ENCODE measurements at regions not wholly inside any gene's neighbourhood (a gene's known extent, or its start where the extent isn't known, plus 50 kb on each side); places are given as distances from the start of the nearest gene placed in this dataset.

GRCh38 chr14:98368221-98368620 is 903.8 kb downstream of the BCL11B start:
- DNase-seq: no peak

GRCh38 chr14:98368916-98369315 is 903.1 kb downstream of the BCL11B start:
- no peak for DNase-seq

GRCh38 chr14:98369344-98369743 is 902.7 kb downstream of the BCL11B start:
- DNase-seq: no peak

- DNase-seq: no peak
Measured at GRCh38 chr14:98370352-98370751, 901.6 kb downstream of the BCL11B start.

GRCh38 chr14:98371141-98371540 is 900.9 kb downstream of the BCL11B start:
- no peak for DNase-seq

GRCh38 chr14:98374136-98374535 is 897.9 kb downstream of the BCL11B start:
- DNase-seq: no peak

- no peak for DNase-seq
Measured at GRCh38 chr14:98375566-98375965, 896.4 kb downstream of the BCL11B start.

GRCh38 chr14:98379830-98380229 is 892.2 kb downstream of the BCL11B start:
- DNase-seq: no peak

GRCh38 chr14:98382662-98383061 is 889.3 kb downstream of the BCL11B start:
- DNase-seq: no peak

GRCh38 chr14:98385851-98386250 is 886.1 kb downstream of the BCL11B start:
- DNase-seq: no peak

- no peak for DNase-seq
Measured at GRCh38 chr14:98391061-98391460, 880.9 kb downstream of the BCL11B start.

GRCh38 chr14:98393527-98393926 is 878.5 kb downstream of the BCL11B start:
- no peak for DNase-seq

- no peak for DNase-seq
Measured at GRCh38 chr14:98404811-98405210, 867.2 kb downstream of the BCL11B start.

GRCh38 chr14:98408024-98408555 is 863.9 kb downstream of the BCL11B start:
- no peak for DNase-seq

GRCh38 chr14:98408713-98409112 is 863.3 kb downstream of the BCL11B start:
- DNase-seq: no peak

GRCh38 chr14:98411154-98411553 is 860.8 kb downstream of the BCL11B start:
- DNase-seq: no peak

GRCh38 chr14:98412431-98412830 is 859.6 kb downstream of the BCL11B start:
- DNase-seq: no peak

- DNase-seq: no peak
Measured at GRCh38 chr14:98415766-98416165, 856.2 kb downstream of the BCL11B start.

- DNase-seq: no peak
Measured at GRCh38 chr14:98417001-98417400, 855.0 kb downstream of the BCL11B start.

- DNase-seq: no peak
Measured at GRCh38 chr14:98428483-98428994, 843.5 kb downstream of the BCL11B start.

- no peak for DNase-seq
Measured at GRCh38 chr14:98433436-98433835, 838.6 kb downstream of the BCL11B start.

GRCh38 chr14:98437113-98437512 is 834.9 kb downstream of the BCL11B start:
- no peak for DNase-seq

- DNase-seq: no peak
Measured at GRCh38 chr14:98444077-98444476, 827.9 kb downstream of the BCL11B start.

- no peak for DNase-seq
Measured at GRCh38 chr14:98445718-98446117, 826.3 kb downstream of the BCL11B start.

GRCh38 chr14:98446508-98446907 is 825.5 kb downstream of the BCL11B start:
- DNase-seq: no peak

- no peak for DNase-seq
Measured at GRCh38 chr14:98456231-98456630, 815.8 kb downstream of the BCL11B start.

All from SHP77 (cell line).